ENCODE measurements at regions not wholly inside any gene's neighbourhood (a gene's known extent, or its start where the extent isn't known, plus 50 kb on each side); places are given as distances from the start of the nearest gene placed in this dataset.
"Not testable (repeated sequence)": the region's sequence is repeated elsewhere in the genome, so short reads cannot be mapped to it uniquely, and the experiment has no call there.

- DNase-seq (ENCODE audit: low read depth, low spot score); H3K27me3 ChIP-seq (ENCODE audit: control insufficient read depth, insufficient read depth, low read length); POLR2A ChIA-PET; H3K9me3 ChIP-seq (ENCODE audit: control insufficient read depth, insufficient read depth, low read length); CTCF ChIA-PET; H3K27ac ChIP-seq (ENCODE audit: low read depth, low read length); H3K4me3 ChIP-seq (ENCODE audit: low read depth, low read length): not testable (repeated sequence)
Observed at GRCh38 chr15:31707944-31708702, 322.2 kb upstream of the CHRNA7 start.

GRCh38 chr15:31708703-31709327 is 321.5 kb upstream of the CHRNA7 start:
- H3K27me3 ChIP-seq (ENCODE audit: control insufficient read depth, insufficient read depth, low read length); H3K27ac ChIP-seq (ENCODE audit: low read depth, low read length); H3K4me3 ChIP-seq (ENCODE audit: low read depth, low read length); DNase-seq (ENCODE audit: low read depth, low spot score); POLR2A ChIA-PET; CTCF ChIA-PET; H3K9me3 ChIP-seq (ENCODE audit: control insufficient read depth, insufficient read depth, low read length): not testable (repeated sequence)

- H3K27me3 ChIP-seq (ENCODE audit: control insufficient read depth, insufficient read depth, low read length); H3K9me3 ChIP-seq (ENCODE audit: control insufficient read depth, insufficient read depth, low read length); POLR2A ChIA-PET; DNase-seq (ENCODE audit: low read depth, low spot score); CTCF ChIA-PET; H3K4me3 ChIP-seq (ENCODE audit: low read depth, low read length); H3K27ac ChIP-seq (ENCODE audit: low read depth, low read length): not testable (repeated sequence)
Observed at GRCh38 chr15:31709479-31709878, 320.8 kb upstream of the CHRNA7 start.

GRCh38 chr15:31710806-31711205 is 319.5 kb upstream of the CHRNA7 start:
- CTCF ChIA-PET: not testable (repeated sequence)

GRCh38 chr15:31715208-31715607 is 315.1 kb upstream of the CHRNA7 start:
- POLR2A ChIA-PET; CTCF ChIA-PET; H3K4me3 ChIP-seq (ENCODE audit: low read depth, low read length): not testable (repeated sequence)

More at GRCh38 chr15:31710806-31711205, 319.5 kb upstream of the CHRNA7 start:
- H3K9me3 ChIP-seq (ENCODE audit: control insufficient read depth, insufficient read depth, low read length); H3K27me3 ChIP-seq (ENCODE audit: control insufficient read depth, insufficient read depth, low read length); DNase-seq (ENCODE audit: low read depth, low spot score); H3K27ac ChIP-seq (ENCODE audit: low read depth, low read length); H3K4me3 ChIP-seq (ENCODE audit: low read depth, low read length); POLR2A ChIA-PET: not testable (repeated sequence)

GRCh38 chr15:31718625-31719024 is 311.7 kb upstream of the CHRNA7 start:
- POLR2A ChIA-PET; H3K9me3 ChIP-seq (ENCODE audit: control insufficient read depth, insufficient read depth, low read length); H3K27me3 ChIP-seq (ENCODE audit: control insufficient read depth, insufficient read depth, low read length); H3K27ac ChIP-seq (ENCODE audit: low read depth, low read length); H3K4me3 ChIP-seq (ENCODE audit: low read depth, low read length); CTCF ChIA-PET; DNase-seq (ENCODE audit: low read depth, low spot score): not testable (repeated sequence)

More at GRCh38 chr15:31715208-31715607, 315.1 kb upstream of the CHRNA7 start:
- H3K27me3 ChIP-seq (ENCODE audit: control insufficient read depth, insufficient read depth, low read length); DNase-seq (ENCODE audit: low read depth, low spot score); H3K27ac ChIP-seq (ENCODE audit: low read depth, low read length); H3K9me3 ChIP-seq (ENCODE audit: control insufficient read depth, insufficient read depth, low read length): not testable (repeated sequence)

GRCh38 chr15:31719396-31720022 is 310.8 kb upstream of the CHRNA7 start:
- H3K27ac ChIP-seq (ENCODE audit: low read depth, low read length); DNase-seq (ENCODE audit: low read depth, low spot score); H3K4me3 ChIP-seq (ENCODE audit: low read depth, low read length); CTCF ChIA-PET; H3K9me3 ChIP-seq (ENCODE audit: control insufficient read depth, insufficient read depth, low read length); POLR2A ChIA-PET; H3K27me3 ChIP-seq (ENCODE audit: control insufficient read depth, insufficient read depth, low read length): not testable (repeated sequence)

GRCh38 chr15:31723019-31723418 is 307.3 kb upstream of the CHRNA7 start:
- POLR2A ChIA-PET; H3K9me3 ChIP-seq (ENCODE audit: control insufficient read depth, insufficient read depth, low read length); DNase-seq (ENCODE audit: low read depth, low spot score); H3K27me3 ChIP-seq (ENCODE audit: control insufficient read depth, insufficient read depth, low read length); H3K27ac ChIP-seq (ENCODE audit: low read depth, low read length); H3K4me3 ChIP-seq (ENCODE audit: low read depth, low read length); CTCF ChIA-PET: not testable (repeated sequence)

GRCh38 chr15:31724903-31725302 is 305.4 kb upstream of the CHRNA7 start:
- CTCF ChIA-PET; H3K4me3 ChIP-seq (ENCODE audit: low read depth, low read length); POLR2A ChIA-PET; H3K27me3 ChIP-seq (ENCODE audit: control insufficient read depth, insufficient read depth, low read length); H3K9me3 ChIP-seq (ENCODE audit: control insufficient read depth, insufficient read depth, low read length); DNase-seq (ENCODE audit: low read depth, low spot score); H3K27ac ChIP-seq (ENCODE audit: low read depth, low read length): not testable (repeated sequence)

GRCh38 chr15:31725619-31726018 is 304.7 kb upstream of the CHRNA7 start:
- H3K27ac ChIP-seq (ENCODE audit: low read depth, low read length); H3K4me3 ChIP-seq (ENCODE audit: low read depth, low read length); CTCF ChIA-PET; H3K9me3 ChIP-seq (ENCODE audit: control insufficient read depth, insufficient read depth, low read length); H3K27me3 ChIP-seq (ENCODE audit: control insufficient read depth, insufficient read depth, low read length); DNase-seq (ENCODE audit: low read depth, low spot score); POLR2A ChIA-PET: not testable (repeated sequence)
